ENCODE measurements at regions not wholly inside any gene's neighbourhood (a gene's known extent, or its start where the extent isn't known, plus 50 kb on each side); places are given as distances from the start of the nearest gene placed in this dataset.
"Not testable (repeated sequence)": the region's sequence is repeated elsewhere in the genome, so short reads cannot be mapped to it uniquely, and the experiment has no call there.

DNA sequence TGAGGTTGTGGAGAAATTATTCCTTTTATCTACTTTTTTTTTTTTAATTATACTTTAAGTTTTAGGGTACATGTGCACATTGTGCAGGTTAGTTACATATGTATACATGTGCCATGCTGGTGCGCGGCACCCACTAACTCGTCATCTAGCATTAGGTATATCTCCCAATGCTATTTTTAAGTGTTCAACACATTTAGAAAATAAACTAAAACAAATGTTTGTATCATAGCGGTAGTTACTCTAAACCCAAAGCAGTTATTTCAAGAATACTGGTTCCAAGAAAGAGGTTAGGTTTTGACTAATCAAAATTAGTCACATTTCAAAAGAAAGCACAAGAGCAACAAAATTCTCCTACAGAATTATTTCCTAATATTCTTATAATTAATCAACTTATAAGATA lies 119.5 kb upstream of the SEM1 start:
- DNase-seq: not testable (repeated sequence)

DNA sequence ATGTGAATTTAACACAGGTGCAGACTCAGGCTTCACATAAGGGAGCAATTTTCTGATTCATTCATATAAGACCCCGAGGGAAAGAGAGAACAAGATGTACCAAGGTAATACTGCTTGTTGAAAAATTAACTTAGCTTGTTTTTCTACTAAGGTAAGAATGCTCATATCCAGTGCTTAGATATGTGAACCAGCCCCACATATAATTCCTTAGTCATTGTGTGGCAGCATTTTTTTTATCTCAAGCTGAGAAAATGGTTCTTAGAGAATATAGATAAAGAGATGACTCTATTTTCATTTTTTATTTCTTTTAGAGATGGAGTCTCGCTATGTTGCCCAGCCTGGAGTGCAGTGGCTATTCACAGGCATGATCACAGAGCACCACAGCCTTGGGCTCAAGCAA lies 121.8 kb upstream of the SEM1 start:
- no peak for DNase-seq

DNA sequence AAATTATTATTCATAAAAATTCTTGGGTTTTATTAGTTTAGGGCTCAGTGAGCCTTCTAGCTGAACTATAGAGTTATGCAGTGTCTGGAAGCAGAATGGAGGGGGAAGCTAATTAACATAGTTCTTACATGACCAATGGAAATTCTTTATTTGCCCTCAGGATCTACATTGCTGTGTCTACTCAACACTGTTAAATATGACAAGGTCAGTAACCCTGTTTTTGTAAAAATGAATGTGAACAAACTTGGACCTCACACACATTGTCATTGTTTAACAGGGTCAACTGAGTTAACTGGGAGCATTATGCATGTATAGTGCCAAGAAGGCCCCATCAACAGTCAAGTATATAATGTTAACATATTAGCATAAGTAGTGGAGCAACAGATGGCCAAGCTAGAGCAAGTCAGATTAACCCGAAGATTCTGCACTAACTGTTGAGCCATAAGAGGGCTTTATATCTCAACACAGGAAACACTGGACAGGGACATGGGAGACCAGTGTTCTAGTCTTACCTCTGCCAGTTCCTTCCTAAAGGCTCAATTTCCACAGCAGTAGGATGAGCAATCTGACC lies 122.5 kb upstream of the SEM1 start:
- no peak for DNase-seq

DNA sequence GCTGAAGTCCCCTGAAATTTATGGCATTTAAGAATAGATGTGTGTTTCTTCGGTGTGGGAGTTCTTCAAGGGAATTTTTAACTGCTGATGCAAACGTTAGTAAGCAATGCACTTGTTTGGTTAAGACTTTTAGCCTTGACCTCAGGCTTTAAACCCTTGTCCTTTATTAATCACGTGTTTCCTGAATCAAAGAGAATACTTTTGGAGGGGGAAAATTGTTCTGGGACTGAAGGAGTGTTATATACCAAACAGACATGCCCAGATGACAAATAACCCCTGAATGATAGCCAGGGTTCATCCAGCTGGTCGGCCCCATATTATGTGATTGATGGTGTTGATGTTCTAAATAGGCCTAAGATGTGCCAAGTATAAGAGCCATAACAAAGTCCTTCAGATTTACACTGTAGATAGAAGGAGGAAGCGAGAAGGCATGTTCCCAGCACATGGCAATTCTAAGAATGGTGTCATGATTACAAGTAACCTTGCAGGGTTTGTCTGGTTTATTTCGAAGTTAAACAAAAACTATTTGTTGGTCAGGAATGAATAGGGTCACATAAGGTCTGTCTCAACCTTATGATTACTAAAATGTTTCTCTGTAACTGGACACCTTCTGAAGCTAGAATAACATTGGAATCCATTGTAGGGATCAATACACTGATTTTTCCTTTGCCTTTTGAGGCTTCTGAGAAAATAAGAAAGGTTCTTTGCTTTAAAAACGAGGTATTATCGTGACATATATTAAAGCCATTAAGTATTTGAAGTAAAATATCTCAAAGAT lies 124.2 kb upstream of the SEM1 start:
- DNase-seq: no peak

DNA sequence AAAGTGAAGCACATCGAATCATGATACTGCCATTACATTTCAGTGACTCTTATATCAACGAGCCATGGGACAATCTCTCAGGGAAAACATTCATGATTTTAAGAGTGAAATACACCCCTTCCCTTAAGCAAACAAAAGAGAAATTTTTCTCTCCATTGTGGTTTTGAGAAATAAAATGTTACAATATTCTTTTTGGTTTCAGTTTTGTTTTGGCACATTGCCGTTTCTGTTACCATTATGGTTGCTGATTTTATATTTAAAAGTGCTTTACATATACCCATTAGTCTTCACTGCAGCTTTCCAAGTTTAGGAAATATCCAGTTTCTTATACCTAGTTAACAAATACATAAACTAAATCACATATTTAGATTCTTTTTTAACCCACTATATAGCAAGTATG lies 126.8 kb upstream of the SEM1 start:
- DNase-seq: no peak

DNA sequence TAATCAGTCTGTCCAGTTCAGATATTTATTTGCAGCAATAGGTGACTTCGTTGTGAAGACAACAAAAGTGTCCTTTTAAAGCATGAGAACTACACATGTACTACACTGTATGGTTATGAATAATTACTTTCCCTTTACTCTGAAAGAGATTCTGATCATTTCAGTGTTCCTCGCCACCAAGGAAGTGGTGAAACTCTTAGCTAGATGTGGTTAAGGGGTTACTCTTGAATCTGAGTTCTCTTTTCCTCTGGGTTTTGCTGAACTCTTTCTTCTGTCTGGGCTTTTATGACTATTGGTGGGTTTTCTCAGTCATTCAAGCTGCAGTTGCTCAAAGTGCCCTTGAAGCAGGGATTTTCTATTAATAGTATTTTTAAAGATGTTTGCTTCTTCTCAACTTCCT lies 127.9 kb upstream of the SEM1 start:
- DNase-seq: peak in 3 of 6 experiments; percentile 73 to 75 (median 73)

DNA sequence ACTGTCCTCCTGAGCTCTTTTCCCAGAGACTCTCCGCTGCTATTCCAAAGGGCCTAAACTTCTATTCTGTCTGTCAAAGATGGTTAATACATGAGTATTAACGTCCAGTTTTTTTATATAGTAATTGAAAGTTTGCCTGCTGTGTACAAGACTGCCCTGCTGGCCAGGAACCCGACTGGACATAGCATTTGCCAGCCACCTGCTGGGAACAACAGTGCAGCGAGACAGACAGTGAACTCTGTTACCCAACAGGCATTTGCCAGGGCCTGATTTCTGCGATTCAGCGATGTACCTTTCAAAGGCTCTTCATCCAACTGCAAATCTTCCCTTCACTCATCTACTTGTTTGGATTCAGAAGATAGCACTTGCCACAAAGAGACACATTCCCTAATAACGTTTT lies 128.8 kb upstream of the SEM1 start:
- no peak for DNase-seq

DNA sequence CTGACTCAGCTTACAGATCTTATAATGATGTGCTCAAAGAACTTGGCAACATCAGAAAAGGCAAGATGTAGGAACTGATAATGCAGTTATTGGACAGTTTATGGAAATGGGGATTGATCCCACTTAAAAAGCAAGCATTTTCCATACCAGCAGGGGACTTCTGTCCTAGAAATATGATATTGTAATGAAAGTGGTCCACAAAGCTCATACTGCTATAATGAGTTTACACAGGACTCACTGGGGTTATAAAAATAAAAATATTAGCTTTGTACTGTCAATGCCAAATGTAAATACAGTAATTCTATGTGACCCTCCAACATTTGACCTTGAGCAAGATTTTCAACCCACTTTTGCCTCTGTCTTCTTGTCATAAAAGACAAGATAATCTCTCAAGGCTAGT lies 145.5 kb upstream of the SEM1 start:
- no peak for DNase-seq

DNA sequence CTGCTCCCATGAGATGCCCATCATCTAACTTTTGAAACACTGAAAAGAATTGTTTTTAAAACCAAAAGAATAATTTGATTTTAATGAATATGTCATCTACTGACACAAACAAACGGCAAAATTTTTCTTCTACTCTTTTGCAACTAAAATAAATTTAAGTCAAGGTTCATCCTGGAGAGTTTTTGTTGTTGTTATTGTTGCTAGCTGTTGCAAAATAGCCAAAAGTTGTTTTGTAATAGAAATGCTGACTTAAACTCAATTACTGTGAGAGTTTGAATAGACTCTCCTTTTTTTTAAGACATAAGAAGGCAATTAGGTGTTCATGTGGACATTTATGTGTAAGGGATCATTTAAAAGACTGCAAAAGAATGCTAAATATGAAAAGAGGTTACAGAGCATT lies 146.0 kb upstream of the SEM1 start:
- DNase-seq: no peak

DNA sequence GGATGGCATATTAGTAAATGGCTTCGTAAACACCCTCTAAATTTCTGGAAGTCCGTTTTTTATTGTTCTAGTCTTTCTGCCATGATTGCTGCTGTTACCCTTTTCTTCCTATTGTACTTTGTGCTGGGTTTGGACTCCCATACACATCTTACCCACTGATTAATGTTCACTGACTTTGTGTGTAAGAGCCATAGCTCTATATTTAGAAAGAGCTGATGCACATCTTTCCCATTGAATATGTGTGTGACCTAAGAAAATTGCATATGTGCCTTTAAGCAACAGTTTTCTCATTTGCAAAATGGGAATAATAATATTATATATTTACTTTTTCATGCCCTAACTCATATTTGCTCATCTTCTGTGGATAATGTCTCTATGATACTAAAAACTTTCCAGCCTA lies 135.8 kb upstream of the DLX6 start:
- no peak for DNase-seq

DNA sequence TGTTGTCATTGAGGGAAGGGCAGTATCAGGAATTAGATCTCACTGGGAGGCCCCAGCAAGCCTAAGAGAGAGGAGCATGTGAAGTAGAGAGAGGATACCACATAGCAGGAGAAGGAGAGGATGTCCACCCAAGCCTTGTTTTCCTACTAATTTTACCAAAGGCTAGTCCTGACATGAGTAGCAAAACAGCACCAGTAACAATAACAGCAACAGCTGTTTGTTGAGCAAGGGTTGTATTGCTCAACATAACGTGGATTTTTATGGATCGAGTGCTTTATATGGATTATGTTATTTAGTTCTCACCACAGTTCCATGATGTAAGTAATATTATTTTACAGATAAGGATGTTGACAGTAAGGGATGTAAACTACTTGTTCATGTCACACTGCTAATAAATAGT lies 135.2 kb upstream of the DLX6 start:
- DNase-seq: no peak

DNA sequence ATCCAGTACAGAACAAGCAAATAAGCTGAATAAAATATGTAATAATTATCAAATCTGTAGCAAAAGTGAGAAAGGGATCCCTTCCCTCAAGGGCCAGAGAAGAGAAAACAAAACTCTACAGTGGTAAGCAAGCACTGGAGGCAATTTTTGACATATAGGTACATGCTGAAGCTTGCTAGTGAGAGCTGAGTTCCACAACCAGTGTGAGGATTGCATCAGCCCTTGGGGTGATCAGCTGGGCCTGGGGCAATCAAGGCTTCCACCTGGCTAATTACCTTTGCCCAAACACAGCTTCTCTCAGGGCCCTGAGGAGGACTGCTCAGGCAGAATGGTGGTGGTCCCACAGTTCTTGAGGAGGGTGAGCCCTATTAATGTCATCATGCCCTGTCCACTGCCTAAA lies 134.4 kb upstream of the DLX6 start:
- DNase-seq: no peak

DNA sequence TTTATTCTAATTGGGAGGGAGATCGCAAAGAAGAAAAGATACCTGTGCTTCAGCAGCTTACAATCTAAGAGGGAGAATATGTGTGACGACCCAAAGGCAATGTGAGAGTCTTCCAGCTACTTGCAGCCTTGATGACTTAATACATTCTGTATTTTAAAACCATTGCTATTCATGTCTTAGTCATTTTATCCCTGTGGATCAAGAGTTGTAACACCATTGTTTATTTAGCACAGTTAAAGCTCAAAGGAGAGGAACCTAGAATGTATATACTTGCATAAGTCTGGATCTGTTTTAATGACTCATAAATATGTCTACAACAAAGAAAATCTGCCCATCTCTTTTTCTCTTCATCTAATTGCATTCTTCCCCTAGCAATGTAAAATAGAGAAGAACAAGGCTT lies 117.9 kb upstream of the DLX6 start:
- no peak for DNase-seq

DNA sequence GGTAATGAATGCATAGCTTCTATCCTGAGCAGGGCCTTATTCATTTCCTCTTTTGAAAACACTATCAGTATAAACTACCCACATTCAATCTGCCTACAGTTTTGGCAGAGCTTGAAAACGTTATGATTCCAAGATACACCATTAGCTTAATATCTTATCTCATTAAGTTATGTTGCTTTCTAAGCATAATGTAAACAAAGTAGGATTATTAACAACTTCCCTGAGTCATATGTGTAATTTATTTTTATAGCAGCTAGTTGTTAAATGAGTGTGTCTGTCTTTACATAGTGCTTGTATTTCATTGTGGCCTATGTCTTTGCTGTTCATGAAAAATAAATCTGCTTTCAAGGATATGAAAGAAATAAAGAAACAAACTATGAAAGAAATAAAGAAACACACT lies 106.2 kb upstream of the DLX6 start:
- no peak for DNase-seq

DNA sequence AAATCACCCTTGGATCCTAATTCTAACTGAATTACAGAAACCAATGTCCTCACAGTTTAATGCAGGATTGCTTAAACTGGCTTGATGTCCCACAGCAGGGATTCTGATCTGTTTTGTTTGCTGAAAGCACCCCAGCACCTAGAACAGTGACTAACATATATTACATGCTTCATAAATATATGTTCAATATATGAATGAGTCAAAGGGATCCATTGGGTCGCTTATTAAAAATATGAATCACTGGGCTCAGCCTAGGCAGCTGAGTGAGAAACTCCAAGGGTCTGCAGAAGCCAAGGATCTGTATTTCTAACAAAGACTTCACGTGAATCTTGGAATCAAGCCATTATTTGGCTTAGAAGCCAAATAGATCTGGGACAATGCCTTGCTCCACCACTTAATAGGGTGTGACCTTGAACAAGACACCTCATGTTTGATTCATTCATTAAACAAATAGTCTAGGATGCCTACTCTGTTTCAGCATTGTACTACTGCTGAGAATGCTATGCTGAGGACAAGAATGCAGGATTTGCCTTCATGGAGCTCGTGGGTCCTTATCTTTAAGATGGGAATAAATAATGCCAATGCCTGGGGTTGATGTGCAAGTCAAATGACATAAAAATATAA lies 103.4 kb upstream of the DLX6 start:
- no peak for DNase-seq

DNA sequence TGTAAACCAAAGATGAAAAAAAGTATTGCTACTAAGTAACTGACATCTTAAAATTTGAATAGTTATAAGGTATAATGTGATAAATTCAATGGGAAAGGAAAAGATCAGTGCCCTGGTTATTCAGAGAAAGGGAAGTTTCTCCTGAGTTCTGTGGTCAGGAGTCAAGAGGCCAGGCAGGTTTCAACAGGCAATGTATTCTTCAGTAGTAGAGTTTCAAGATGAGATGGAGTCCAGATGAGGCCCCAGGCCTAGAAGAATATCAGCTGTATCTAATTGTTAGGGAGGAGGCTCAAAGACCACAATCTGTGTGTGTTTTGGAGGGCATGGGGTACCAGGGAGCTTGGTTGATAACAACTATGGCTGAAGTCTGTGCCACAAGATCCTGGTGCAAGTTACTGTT lies 101.4 kb upstream of the DLX6 start:
- DNase-seq: no peak

DNA sequence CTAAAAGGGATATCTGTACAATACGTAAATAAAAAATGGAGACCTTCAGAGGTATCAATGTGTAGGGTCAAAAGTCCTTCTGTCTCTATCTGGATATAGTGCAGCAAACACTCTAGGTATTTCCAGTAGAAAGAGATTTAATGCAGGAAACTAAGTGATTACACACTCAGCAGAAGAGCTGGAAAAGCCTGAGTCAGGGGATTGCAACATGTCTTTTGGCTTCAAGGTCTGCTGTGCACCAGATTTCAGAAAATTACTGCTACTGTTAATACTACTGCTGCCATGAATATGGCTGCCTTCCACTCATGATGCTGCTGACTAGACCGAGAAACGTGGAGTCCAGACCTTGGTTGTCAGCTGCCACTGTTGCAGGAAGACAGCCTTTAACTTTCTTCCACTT lies 94.9 kb upstream of the DLX6 start:
- DNase-seq: no peak

DNA sequence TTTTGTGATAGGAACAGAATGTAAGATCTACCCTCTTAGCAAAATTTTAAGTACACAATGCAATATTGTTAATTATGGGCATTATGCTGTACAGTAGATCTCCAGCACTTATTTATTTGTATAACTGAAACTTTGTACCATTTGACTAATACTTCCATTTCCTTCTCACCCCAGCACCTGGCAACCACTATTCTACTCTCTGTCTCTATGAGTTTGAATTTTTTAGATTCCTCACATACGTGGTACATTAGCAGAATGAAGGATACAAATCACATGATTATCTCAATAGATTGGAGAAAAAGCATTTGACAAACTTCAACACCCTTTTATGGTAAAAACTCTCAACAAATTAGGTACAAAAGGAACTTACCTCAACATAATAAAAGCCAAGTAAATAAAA lies 90.3 kb upstream of the DLX6 start:
- no peak for DNase-seq

DNA sequence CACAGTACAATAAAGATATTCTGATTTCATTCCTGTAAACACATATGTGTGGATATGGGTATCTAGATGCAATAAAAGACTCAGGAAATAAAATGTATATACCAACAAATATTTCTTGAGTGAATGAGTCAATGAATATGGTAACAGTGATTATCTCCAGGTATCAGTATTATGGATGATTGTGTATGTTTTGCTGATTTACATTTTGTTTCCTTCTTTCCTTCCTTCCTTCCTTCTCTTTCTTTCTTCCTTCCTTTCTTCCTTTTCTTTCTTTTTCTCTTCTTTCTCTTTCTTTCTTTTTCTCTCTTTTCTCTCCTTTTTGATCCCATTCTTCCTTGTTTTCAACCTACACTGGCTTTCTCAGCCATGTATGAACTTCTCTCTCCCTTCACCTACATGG lies 85.3 kb upstream of the DLX6 start:
- no peak for DNase-seq

DNA sequence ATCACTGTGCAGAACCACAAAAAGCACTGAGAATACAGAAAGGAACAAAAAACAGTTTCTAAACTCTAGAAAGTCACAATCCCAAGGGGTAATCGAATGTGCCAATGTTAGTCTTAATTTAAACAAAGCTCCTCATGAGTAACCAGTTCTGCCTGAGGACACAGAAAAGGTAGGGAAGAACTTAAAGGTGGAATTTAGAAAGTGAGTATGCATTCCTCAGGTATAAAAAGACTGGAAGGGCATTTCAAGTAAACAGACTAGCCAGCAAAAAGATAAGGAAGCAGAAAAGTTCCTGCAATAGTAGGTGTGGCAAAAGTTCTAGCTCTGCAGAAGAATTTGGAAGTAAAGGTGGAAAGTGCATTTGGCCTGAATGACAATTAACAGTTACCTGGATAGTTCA lies 84.6 kb upstream of the DLX6 start:
- no peak for DNase-seq

DNA sequence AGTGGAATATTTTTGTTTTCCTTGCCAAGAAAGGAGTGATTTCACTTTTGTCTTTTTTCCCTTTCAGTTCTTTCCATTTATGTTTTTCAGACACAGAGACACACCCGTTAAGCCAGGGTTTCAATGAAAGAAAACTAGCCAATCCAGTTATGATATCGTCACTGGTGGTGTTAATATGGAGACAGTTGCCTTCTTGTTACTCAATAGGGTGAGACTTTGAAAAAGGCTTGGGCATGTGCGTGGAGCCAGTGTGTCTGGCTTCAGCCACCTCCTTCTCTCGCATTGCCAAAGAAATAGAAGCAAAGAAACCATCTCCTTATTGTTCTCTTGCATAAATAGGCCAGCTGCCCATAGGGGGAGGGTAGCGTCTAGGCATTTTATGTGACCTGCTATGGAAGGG lies 84.1 kb upstream of the DLX6 start:
- no peak for DNase-seq

DNA sequence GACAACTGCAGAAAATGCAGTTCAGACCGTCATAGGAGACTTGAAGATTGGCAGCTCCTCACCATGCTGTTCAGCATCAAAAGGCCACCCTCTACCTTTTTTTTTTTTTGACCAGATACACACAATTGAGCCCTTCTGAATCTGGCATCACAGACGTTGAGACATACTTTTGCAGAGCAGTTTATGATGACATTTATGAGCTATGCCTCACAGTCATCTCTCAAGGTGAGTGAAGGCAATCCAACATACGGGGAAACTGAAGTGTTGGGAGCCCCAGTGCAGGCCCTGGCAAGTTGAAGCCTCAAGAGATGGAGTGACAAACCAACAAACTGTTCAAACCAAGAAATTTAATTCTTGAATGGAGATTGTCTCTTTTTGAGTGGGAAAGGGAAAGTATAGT lies 83.6 kb upstream of the DLX6 start:
- DNase-seq: no peak

DNA sequence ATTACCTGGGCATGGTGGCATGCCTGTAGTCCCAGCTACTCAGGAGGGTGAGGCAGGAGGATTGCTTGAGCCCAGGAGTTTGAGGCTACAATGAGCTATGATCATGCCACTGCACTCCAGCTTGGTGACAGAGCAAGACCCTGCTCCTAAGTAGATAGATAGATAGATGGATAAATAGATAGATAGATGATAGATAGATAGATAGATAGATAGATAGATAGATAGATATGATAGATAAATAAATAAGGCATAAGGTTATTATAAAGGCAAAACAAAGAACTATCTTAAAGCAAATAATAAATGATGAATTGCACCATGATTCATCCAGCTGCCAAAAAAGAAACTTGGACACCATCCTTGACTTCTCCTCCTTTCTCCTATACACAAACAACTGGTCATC lies 82.0 kb upstream of the DLX6 start:
- not testable (repeated sequence) for DNase-seq

DNA sequence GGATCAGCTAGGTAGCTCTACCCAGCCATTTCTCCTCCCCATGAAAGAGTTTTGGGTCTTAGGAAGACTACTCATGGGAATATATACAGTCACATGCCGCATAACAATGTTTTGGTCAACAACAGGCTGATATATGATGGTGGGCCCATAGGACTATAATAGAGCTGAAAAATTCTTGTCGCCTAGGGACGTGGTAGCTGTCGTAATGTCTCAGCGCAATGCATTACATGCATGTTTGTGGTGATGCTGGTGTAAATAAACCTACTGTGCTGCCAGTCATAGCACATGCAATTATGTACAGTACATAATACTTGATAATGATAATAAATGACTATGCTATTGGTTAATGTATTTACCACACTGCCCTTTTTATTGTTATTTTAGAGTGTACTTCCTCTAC lies 78.2 kb upstream of the DLX6 start:
- no peak for DNase-seq

DNA sequence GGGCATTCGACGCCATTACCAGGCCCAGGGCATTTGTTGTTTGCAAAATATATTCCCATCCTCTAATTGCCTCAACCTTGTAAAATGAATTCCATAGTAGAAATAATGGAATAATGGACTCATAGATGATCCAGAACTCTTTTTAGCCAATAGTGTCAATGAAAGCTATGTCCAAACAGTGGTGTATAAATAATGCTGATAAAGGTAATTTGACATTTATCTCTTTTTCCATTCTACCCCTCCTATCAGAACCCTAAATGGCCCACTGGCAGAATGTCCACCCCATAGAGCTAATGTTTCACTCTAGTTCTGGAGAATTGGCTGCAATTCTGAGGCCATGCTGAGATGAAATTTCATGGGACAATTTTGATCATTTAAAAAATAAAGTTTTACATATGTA lies 76.4 kb upstream of the DLX6 start:
- DNase-seq: no peak

Data from stimulated activated naive CD4-positive, alpha-beta T cell (primary cell).